Myocyte (in vitro differentiated cells): ENCODE measurements at regions not wholly inside any gene's neighbourhood (a gene's known extent, or its start where the extent isn't known, plus 50 kb on each side); places are given as distances from the start of the nearest gene placed in this dataset.
A peak's percentile ranks its signal among the peaks of the same experiment; 100 is the strongest.
"Not testable (repeated sequence)": the region's sequence is repeated elsewhere in the genome, so short reads cannot be mapped to it uniquely, and the experiment has no call there.

Source experiments
- DNase-seq: peaks from one replicate; pipeline ENCODE4 v3.0.0-alpha.2; 2012; ENCODE audit warnings: low read depth

- DNase-seq: no peak
These were observed 73.8 kb downstream of the SLC25A46 start for GRCh38 chr5:110812639-110813038.

- DNase-seq: no peak
These were observed 77.3 kb downstream of the SLC25A46 start for GRCh38 chr5:110815916-110816605.

- no peak for DNase-seq
These were observed 78.7 kb downstream of the SLC25A46 start for GRCh38 chr5:110817459-110817858.

- DNase-seq: peak; percentile 24
These were observed 84.8 kb downstream of the SLC25A46 start for GRCh38 chr5:110823571-110823970.

- DNase-seq: no peak
These were observed 86.2 kb downstream of the SLC25A46 start for GRCh38 chr5:110824936-110825441.

GRCh38 chr5:110832683-110833082, 93.9 kb downstream of the SLC25A46 start:
- no peak for DNase-seq

- not testable (repeated sequence) for DNase-seq
These were observed 96.1 kb downstream of the SLC25A46 start for GRCh38 chr5:110834933-110835332.

GRCh38 chr5:110836851-110837250, 98.0 kb downstream of the SLC25A46 start:
- DNase-seq: no peak

- DNase-seq: not testable (repeated sequence)
These were observed 99.5 kb downstream of the SLC25A46 start for GRCh38 chr5:110838357-110838756.

GRCh38 chr5:110838961-110839360, 100.2 kb downstream of the SLC25A46 start:
- DNase-seq: no peak

- peak; percentile 64 for DNase-seq
These were observed 101.6 kb downstream of the SLC25A46 start for GRCh38 chr5:110840347-110840960.

GRCh38 chr5:110841137-110841536, 102.3 kb downstream of the SLC25A46 start:
- DNase-seq: no peak

- no peak for DNase-seq
These were observed 104.1 kb downstream of the SLC25A46 start for GRCh38 chr5:110842948-110843347.

GRCh38 chr5:110844251-110844650, 105.4 kb downstream of the SLC25A46 start:
- no peak for DNase-seq

GRCh38 chr5:110846398-110847001, 107.7 kb downstream of the SLC25A46 start:
- DNase-seq: no peak

GRCh38 chr5:110851357-110851756, 112.5 kb downstream of the SLC25A46 start:
- DNase-seq: no peak

- DNase-seq: no peak
These were observed 113.2 kb downstream of the SLC25A46 start for GRCh38 chr5:110852053-110852452.

- DNase-seq: no peak
These were observed 113.7 kb downstream of the SLC25A46 start for GRCh38 chr5:110852541-110852940.

GRCh38 chr5:110853267-110853666, 114.5 kb downstream of the SLC25A46 start:
- DNase-seq: no peak

- no peak for DNase-seq
These were observed 115.4 kb downstream of the SLC25A46 start for GRCh38 chr5:110854200-110854599.

GRCh38 chr5:110855961-110856360, 117.2 kb downstream of the SLC25A46 start:
- peak; percentile 70 for DNase-seq

- peak; percentile 50 for DNase-seq
These were observed 126.7 kb downstream of the SLC25A46 start for GRCh38 chr5:110865400-110866094.
